CD4-positive, alpha-beta T cell treated with Interferon alpha-2 for 1 hour (primary cell): ENCODE measurements at regions not wholly inside any gene's neighbourhood (a gene's known extent, or its start where the extent isn't known, plus 50 kb on each side); places are given as distances from the start of the nearest gene placed in this dataset.

Source experiments
- DNase-seq, 2 donors: peaks; one replicate each; pipeline ENCODE4 v3.0.0-alpha.2; 2020 to 2022

DNA sequence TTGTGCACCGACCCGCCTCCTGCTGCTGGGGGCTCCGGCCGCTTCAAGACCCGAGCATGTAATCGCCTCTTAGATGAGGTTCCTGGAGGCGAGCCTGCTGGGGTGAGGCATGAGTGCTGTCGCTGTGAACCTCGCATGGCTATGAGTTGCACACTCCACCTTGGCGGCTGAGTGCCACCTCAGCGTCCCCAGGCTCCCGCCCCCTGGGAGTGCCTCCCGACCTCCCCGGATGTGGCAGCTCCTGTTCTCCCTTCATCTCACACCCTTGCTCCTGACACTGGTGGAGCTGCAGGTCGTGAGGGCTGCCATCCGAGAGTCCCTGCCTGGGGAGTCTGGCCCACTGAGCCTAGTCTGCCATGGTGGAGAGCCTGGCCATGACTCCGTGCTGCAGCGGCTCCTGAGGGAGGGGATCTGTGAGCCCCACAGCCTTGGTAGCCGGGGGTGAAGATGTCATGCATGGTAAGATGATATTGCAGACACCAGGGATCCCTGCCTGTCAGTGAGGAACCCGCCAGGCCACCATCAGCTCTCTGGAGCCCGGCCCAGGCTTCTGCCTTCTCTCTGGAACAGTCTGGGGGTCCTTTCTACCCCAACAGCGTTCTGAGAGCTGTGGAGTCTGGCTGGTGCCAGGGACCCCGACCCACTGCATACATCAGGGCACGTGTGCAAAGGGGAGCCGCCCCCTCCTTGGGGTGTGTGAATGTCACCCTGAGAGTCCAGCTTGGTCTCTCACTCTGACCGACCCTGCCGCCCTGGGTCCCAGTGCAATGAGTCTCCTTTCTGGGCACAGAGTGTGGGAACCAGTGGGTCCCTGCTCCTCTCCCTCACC, 61.6 kb upstream of the HS6ST1 start:
- DNase-seq, result no peak

DNA sequence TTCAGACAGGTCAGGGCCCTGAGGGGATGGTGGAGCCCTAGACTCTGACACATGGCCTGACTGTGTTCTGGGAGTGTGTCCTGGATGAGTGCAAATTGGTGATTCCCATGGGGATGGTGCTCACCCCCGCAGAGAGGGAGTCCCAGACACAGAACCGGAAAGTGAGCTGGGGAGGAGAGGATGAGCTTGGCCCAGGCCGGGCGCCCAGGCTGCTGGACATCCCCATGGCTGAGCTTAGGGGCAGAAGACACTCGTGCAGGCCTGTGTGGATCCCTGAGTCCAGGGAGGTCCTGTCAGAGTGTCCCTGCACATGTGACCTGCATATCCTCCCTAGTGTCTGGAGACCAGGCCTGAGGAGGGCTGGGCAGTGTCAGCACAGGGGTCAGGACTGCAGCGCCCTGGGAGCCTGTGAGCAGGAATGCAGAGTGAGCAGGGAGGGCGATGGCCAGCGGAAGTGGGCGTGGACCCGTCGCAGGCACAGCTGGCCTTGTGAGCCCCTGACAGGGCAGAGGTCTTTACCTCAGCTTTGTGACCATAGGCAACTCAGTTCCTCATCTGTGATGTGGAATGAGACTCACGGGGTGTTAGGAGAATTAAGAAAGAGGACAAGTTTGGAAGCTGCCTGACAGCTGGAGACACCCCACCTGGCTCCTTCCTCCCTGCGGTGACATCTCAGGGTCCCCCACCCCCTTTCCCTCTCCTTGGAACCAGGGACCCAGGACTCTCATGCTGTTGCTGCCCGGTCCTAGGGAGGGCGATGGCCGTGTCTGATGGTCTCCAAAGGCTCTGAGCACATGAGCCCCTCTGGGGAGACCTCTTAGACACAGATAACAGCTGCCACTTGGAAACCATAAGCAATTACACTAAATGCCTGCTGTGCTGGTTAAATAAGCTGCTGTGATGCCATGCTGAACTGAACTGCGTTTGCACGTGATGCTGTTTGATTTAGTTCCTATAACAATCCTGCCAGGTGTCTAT, 62.6 kb upstream of the HS6ST1 start:
- DNase-seq, result no peak

- DNase-seq, result no peak
Observed at GRCh38 chr2:128384446-128384845, 65.8 kb upstream of the HS6ST1 start.

DNA sequence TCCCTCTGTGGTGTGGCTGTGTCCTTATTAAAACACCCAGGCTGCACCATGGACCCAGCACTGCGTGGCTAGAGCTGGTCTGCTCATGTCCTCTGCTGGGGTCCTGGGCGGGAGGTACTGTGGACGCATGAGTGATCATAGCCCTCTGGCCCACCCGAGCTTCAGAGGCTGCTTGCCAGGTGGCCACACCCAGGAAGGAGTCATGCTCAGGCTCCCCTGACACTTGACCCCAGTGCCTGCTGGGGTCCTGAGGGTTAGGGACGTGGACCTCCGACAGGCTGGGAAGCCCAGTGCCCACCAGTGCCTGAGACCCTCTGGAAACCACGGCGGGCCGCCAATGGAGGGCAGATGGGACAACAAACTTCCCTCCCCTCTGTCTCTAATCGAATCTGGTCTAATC, 66.3 kb upstream of the HS6ST1 start:
- no peak for DNase-seq

DNA sequence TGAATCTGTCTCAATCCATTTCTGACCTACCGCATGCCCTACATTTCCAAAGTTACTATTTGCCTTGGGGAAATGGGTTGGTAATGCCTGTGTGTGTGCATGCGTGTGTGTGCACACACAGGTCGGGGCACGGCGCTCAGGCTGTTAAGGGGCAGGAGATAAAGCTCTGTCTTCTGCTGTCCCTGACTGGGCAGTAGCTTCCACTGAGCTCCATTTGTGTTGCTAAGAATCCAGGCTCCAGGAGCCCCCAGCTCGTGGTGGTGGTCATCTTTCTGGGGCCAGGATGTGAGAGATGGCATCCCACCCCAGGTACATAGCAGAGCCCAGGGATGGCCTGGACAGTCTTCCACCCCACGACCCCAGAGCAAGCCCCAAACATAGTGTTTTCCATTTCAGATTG, 66.7 kb upstream of the HS6ST1 start:
- no peak for DNase-seq

DNA sequence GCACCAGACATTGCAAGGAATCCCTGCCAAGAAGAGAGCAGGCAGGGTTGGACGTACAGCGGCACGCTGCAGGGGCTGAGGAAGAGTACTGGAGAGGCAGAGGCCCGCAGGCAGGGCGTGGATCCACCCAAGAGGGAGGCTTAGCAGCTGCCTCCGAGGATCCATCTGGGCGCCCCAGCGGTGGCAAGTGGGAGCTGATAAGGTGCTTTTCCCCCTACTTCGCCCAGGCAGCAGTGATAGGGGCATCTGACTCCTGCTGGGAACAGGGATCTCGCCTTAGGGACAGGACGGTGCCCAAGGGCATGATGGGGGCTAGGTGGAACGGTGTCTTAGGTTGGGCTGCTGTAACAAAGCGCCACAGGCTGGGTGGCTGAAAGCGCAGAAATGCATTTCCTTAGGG, 67.4 kb upstream of the HS6ST1 start:
- no peak for DNase-seq

- no peak for DNase-seq
Observed at GRCh38 chr2:128388499-128388941, 69.9 kb upstream of the HS6ST1 start.

GRCh38 chr2:128389388-128390086, 70.9 kb upstream of the HS6ST1 start:
- no peak for DNase-seq

GRCh38 chr2:128390256-128390990, 71.8 kb upstream of the HS6ST1 start:
- no peak for DNase-seq

DNA sequence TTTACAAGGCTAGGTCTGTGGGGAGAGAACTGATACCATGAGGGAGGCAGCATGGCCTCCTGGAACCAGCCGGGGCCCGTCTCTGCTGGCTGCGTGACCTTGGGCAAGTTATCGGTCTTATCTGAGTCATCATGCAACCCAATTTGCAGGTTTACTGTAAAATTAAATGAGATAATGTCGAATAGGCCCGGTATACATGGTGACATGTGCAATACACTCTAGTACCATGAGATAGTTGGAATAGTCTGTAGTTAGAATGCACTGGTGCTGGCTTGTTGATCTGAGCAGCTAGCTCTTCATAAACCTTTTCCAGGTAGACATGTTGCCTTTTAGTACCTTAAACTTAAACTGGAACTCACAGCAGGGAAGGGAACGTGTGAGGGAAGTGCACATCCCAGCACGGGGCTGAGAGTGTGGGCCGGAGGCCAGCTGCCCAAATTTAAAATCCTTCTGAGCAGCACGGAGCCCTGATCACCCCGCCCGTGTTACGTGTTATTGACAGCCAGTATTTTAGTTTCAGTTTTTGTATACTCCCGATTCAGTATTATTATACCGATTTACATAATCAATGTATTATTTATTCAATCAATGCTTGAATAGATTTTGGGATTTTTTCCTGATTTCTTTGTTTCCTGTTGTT, 72.4 kb upstream of the HS6ST1 start:
- no peak for DNase-seq

GRCh38 chr2:128391679-128392078, 73.0 kb upstream of the HS6ST1 start:
- no peak for DNase-seq

DNA sequence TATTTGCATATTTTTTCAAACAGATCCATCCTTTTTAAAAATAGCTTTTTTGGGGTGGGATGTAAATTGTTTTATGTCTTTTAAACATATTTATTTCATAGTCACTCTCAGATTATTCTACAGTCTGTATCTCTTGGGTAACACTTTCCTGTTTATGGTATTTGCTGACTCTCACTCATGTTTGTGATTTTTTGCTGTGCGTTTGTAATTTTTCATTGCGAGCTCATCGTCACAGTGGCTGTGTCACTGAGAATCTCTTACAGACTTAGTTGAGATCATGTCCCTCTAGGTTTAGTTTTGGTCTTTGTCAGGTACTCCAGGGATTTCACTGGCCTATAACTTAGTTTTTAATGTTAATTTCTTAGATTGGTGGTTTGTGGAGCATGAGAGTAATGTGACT, 73.5 kb upstream of the HS6ST1 start:
- DNase-seq, result no peak

GRCh38 chr2:128394007-128394730, 75.5 kb upstream of the HS6ST1 start:
- no peak for DNase-seq

GRCh38 chr2:128395196-128395595, 76.5 kb upstream of the HS6ST1 start:
- no peak for DNase-seq

GRCh38 chr2:128395640-128396499, 77.2 kb upstream of the HS6ST1 start:
- DNase-seq, result no peak

DNA sequence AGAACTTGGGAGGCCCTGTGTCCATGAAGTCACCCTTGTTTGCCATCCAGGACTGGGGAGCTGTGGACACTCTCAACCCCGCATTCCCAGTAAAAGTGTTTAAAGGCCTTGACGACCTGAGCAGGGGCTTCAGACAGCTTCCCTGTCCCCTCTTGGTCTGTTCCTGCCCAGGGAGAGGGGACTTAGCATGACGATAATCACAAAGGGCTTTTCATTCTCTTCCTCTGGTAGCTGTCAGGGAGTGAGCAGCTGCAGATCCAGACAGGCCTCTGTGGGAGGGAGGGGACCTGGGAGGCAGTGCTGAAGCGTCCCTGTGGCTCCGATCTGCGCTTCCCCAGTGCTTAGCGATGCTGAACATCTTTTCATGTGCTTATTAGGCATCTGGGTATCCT, 77.8 kb upstream of the HS6ST1 start:
- DNase-seq, result no peak

DNA sequence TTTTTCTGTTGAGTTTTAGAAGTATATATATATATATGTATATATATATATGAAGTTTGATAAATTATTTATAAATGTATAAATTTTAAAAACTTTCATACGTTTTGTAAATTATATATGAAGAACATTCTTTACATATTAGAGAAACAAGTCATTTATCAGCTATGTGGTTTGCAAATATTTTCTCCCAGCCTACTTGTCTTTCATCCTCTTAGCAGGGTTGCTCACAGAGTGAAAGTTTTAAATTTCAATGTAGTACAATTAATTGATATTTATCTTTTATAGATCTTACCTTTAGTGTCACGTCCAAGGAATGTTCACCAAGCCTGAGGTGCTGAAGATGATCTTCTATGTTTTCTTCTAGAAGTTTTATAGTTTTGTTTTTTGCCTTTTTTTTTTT, 78.3 kb upstream of the HS6ST1 start:
- no peak for DNase-seq

- DNase-seq, result no peak
Observed at GRCh38 chr2:128399256-128399655, 80.6 kb upstream of the HS6ST1 start.

GRCh38 chr2:128399690-128400291, 81.1 kb upstream of the HS6ST1 start:
- no peak for DNase-seq

DNA sequence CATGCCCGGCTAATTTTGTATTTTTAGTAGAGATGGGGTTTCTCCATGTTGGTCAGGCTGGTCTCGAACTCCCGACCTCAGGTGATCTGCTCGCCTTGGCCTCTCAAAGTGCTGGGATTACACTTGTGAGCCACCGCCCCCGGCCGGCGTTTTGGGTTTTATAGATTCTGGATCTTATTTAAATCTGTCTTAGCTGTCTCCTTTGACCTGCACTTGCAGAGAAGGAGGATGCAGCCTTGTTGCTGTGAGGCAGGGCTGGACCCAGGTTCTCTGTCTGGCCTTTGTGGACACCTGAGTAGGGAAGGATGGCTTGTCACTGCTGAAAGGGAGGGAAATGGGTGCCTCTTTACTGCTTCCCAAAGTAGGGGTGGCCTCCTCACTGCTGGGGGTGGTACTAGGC, 83.0 kb upstream of the HS6ST1 start:
- no peak for DNase-seq
